GM23338 (cell line): ENCODE measurements at regions not wholly inside any gene's neighbourhood (a gene's known extent, or its start where the extent isn't known, plus 50 kb on each side); places are given as distances from the start of the nearest gene placed in this dataset.

Experiments used
- ATAC-seq: fragments of 200-7000 bp; cut with Tn5 transposase; 3 replicates; pipeline ENCODE4 v1.9.1; 2020
- DNase-seq: peaks from one replicate; pipeline ENCODE4 v3.0.0-alpha.2; 2015; ENCODE audit warnings: low spot score
- H2AFZ ChIP-seq: fragments of 200-600 bp; sonication (generic); 2 replicates; pipeline ENCODE4 v1.8.0; 2016; ENCODE audit warnings: antibody characterized with exemption, mild to moderate bottlenecking, moderate library complexity
- H3F3A ChIP-seq: fragments of 200-600 bp; sonication (generic); replicated peaks from 2 replicates; pipeline ENCODE4 v1.8.0; 2017; ENCODE audit warnings: antibody characterized with exemption, mixed run types, low read depth
- H3K27ac ChIP-seq: fragments of 200-600 bp; sonication (generic); 2 replicates; pipeline ENCODE4 v1.6.1; 2016; ENCODE audit warnings: low read depth
- H3K27me3 ChIP-seq: fragments of 200-600 bp; sonication (generic); 2 replicates; pipeline ENCODE4 v1.8.0; 2016; ENCODE audit warnings: mild to moderate bottlenecking, mixed run types, moderate library complexity; ENCODE audit not compliant: insufficient read depth
- H3K36me3 ChIP-seq: fragments of 200-600 bp; sonication (generic); 2 replicates; pipeline ENCODE4 v1.8.0; 2016; ENCODE audit warnings: mild to moderate bottlenecking; ENCODE audit not compliant: insufficient read depth
- H3K4me1 ChIP-seq: fragments of 200-600 bp; sonication (generic); 2 replicates; pipeline ENCODE4 v1.8.0; 2016; ENCODE audit warnings: mild to moderate bottlenecking, moderate library complexity; ENCODE audit not compliant: insufficient read depth
- H3K4me2 ChIP-seq: fragments of 200-600 bp; sonication (generic); 2 replicates; pipeline ENCODE4 v1.7.1; 2017; ENCODE audit warnings: mixed run types
- H3K4me3 ChIP-seq: fragments of 200-600 bp; sonication (generic); 2 replicates; pipeline ENCODE4 v1.6.1; 2016; ENCODE audit warnings: mixed run types
- H3K79me2 ChIP-seq: fragments of 200-600 bp; sonication (generic); replicated peaks from 2 replicates; pipeline ENCODE4 v1.8.0; 2017; ENCODE audit warnings: mild to moderate bottlenecking; ENCODE audit not compliant: insufficient read depth
- H3K9me2 ChIP-seq: fragments of 200-600 bp; sonication (generic); 2 replicates; pipeline ENCODE4 v1.8.0; 2017; ENCODE audit not compliant: insufficient read depth
- H4K20me1 ChIP-seq: fragments of 200-600 bp; sonication (generic); replicated peaks from 2 replicates; pipeline ENCODE4 v1.8.0; 2017; ENCODE audit warnings: mild to moderate bottlenecking; ENCODE audit not compliant: insufficient read depth
- H3K27ac Mint-ChIP-seq: 2 replicates; pipeline ENCODE4 v1.8.0; 2020; ENCODE audit warnings: inconsistent platforms, mild to moderate bottlenecking, moderate library complexity, mixed read lengths
- H3K27me3 Mint-ChIP-seq: 3 replicates; pipeline ENCODE4 v1.8.0; 2022; ENCODE audit warnings: low read depth, mild to moderate bottlenecking, moderate library complexity, mixed read lengths, inconsistent platforms; ENCODE audit not compliant: insufficient read depth, poor library complexity
- H3K36me3 Mint-ChIP-seq: 3 replicates; pipeline ENCODE4 v1.8.0; 2021; ENCODE audit warnings: low read depth, mild to moderate bottlenecking, inconsistent platforms, moderate library complexity, mixed read lengths
- H3K4me1 Mint-ChIP-seq: 3 replicates; pipeline ENCODE4 v1.8.0; 2020; ENCODE audit warnings: mild to moderate bottlenecking, inconsistent platforms, mixed read lengths
- H3K4me3 Mint-ChIP-seq: 3 replicates; pipeline ENCODE4 v1.8.0; 2021; ENCODE audit warnings: moderate library complexity, mild to moderate bottlenecking, inconsistent platforms, mixed read lengths
- H3K9me3 Mint-ChIP-seq: 3 replicates; pipeline ENCODE4 v1.8.0; 2020; ENCODE audit warnings: moderate library complexity, mild to moderate bottlenecking, inconsistent platforms, mixed read lengths
- CREB1 ChIP-seq: fragments of 250-450 bp; sonication (Bioruptor Pico); IDR thresholded peaks from 2 replicates; pipeline ENCODE4 v1.5.0; 2020; ENCODE audit warnings: low read depth, mild to moderate bottlenecking, moderate library complexity
- EZH2 ChIP-seq: fragments of 200-600 bp; sonication (generic); IDR thresholded peaks from one replicate; pipeline ENCODE4 v1.8.0; 2017; ENCODE audit warnings: antibody characterized with exemption, mild to moderate bottlenecking, low read depth; ENCODE audit not compliant: unreplicated experiment
- EZH2phosphoT487 ChIP-seq: fragments of 200-600 bp; sonication (generic); IDR thresholded peaks from one replicate; pipeline ENCODE4 v1.8.1; 2018; ENCODE audit warnings: antibody characterized with exemption; ENCODE audit not compliant: unreplicated experiment
- NANOG ChIP-seq: IDR thresholded peaks from 2 replicates; pipeline ENCODE4 v1.6.1; 2016; ENCODE audit warnings: antibody characterized with exemption, borderline replicate concordance
- POLR2AphosphoS5 ChIP-seq: IDR thresholded peaks from 2 replicates; pipeline ENCODE4 v1.6.1; 2016; ENCODE audit warnings: antibody characterized with exemption, low read depth
- REST ChIP-seq: IDR thresholded peaks from one replicate; pipeline ENCODE4 v1.6.1; 2018; ENCODE audit warnings: antibody characterized with exemption; ENCODE audit not compliant: unreplicated experiment
- ZNF114 ChIP-seq: fragments of 250-450 bp; sonication (Bioruptor Pico); IDR thresholded peaks from 2 replicates; pipeline ENCODE4 v1.5.0; 2020; ENCODE audit warnings: mild to moderate bottlenecking, moderate library complexity
- ZNF331 ChIP-seq: fragments of 250-450 bp; sonication (Bioruptor Pico); IDR thresholded peaks from 2 replicates; pipeline ENCODE4 v1.5.0; 2020; ENCODE audit warnings: low read depth, mild to moderate bottlenecking, moderate library complexity
- TF ChIP-seq, protein P1 (sequence below): IDR thresholded peaks from 2 replicates; pipeline ENCODE4 v1.6.1; 2016; ENCODE audit warnings: antibody characterized with exemption
- TF ChIP-seq, protein P2 (sequence below), 2 experiments: fragments of 200-600 bp in 1 of 2; sonication (generic) in 1 of 2; conservative IDR thresholded peaks; 2 replicates each; pipeline versions ENCODE4 v1.5.1 to v1.6.1; 2016 to 2017; ENCODE audit warnings: antibody characterized with exemption in 2 of 2, low read depth in 2 of 2, mild to moderate bottlenecking in 2 of 2, moderate library complexity in 1 of 2

DNA sequence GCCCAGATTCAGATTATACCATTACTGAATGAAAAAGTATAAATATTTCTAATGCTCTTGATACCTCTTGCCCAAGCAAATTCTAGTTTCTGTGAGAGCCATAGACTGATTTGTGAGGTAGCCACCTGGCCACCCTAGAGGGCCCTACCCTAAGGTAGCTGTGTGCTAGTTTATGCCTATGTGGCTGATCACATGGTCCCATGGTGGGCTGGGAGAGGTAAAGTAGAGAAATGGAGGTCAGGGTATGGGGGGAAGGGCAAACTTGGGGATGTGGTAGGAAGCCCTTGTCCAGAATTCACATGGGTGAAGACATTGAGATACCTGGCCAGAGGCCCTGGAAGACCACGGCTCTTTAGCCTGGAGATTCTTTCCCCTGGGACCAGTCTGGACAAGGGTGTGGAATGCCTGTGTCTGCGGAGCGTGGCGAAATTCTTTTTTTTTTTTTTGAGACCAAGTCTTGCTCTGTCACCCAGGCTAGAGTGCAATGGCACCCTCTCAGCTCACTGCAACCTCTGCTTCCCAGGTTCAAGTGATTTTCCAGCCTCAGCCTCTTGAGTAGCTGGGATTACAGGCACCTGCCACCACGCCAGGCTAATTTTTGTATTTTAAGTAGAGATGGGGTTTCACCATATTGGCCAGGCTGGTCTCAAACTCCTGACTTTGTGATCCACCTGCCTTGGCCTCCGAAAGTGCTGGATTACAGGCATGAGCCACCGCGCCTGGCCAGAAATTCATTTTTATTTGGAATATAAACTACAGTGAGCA lies 639.4 kb downstream of the ACTR3B start (continued):
- TF ChIP-seq CREB1 (CRISPR knock-in tag): no peak
- TF ChIP-seq EZH2phosphoT487: no peak
- TF ChIP-seq NANOG: no peak
- no peak for TF ChIP-seq EZH2
- no peak for TF ChIP-seq POLR2AphosphoS5
- TF ChIP-seq, protein P1, sequence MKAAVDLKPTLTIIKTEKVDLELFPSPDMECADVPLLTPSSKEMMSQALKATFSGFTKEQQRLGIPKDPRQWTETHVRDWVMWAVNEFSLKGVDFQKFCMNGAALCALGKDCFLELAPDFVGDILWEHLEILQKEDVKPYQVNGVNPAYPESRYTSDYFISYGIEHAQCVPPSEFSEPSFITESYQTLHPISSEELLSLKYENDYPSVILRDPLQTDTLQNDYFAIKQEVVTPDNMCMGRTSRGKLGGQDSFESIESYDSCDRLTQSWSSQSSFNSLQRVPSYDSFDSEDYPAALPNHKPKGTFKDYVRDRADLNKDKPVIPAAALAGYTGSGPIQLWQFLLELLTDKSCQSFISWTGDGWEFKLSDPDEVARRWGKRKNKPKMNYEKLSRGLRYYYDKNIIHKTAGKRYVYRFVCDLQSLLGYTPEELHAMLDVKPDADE: no peak
- no peak for TF ChIP-seq ZNF114 (CRISPR knock-in tag)
- no peak for TF ChIP-seq REST
- TF ChIP-seq, protein P2, sequence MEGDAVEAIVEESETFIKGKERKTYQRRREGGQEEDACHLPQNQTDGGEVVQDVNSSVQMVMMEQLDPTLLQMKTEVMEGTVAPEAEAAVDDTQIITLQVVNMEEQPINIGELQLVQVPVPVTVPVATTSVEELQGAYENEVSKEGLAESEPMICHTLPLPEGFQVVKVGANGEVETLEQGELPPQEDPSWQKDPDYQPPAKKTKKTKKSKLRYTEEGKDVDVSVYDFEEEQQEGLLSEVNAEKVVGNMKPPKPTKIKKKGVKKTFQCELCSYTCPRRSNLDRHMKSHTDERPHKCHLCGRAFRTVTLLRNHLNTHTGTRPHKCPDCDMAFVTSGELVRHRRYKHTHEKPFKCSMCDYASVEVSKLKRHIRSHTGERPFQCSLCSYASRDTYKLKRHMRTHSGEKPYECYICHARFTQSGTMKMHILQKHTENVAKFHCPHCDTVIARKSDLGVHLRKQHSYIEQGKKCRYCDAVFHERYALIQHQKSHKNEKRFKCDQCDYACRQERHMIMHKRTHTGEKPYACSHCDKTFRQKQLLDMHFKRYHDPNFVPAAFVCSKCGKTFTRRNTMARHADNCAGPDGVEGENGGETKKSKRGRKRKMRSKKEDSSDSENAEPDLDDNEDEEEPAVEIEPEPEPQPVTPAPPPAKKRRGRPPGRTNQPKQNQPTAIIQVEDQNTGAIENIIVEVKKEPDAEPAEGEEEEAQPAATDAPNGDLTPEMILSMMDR (conservative IDR thresholded peaks at IDR 0.05; ENCODE audit: low read depth in 2 of 2): no peak
- no peak for TF ChIP-seq ZNF331 (CRISPR knock-in tag)

GRCh38 chr7:153399554-153399940 lies 640.0 kb downstream of the ACTR3B start:
- Histone ChIP-seq H3K4me2 (no peak overlapping the region), H3F3A (no peaks in the 10 kb centered on the region), H3K36me3 (no peaks in the 10 kb centered on the region; the same call in none of the 2 replicates), H3K27ac (no peak overlapping the region), H3K4me1 (no peaks in the 10 kb centered on the region), H4K20me1 (no peaks in the 10 kb centered on the region), H3K4me3 (no peak overlapping the region), H3K79me2 (no peaks in the 10 kb centered on the region), H2AFZ (no peak overlapping the region), H3K27me3 (no peaks in the 10 kb centered on the region), H3K9me2 (no peaks in the 10 kb centered on the region)
- no peak overlapping the region for H3K27ac Mint-ChIP-seq
- peaks cover 100% of the 10 kb centered on the region for H3K9me3 Mint-ChIP-seq
- ATAC-seq (no peak), DNase-seq (no peak)
- peaks cover 25% of the 10 kb centered on the region for H3K36me3 Mint-ChIP-seq
- H3K4me1 Mint-ChIP-seq: no peaks in the 10 kb centered on the region; the same call in 2 of the 3 replicates
- no peak overlapping the region for H3K4me3 Mint-ChIP-seq
- peaks cover 7% of the 10 kb centered on the region for H3K27me3 Mint-ChIP-seq
- TF ChIP-seq EZH2: no peak
- no peak for TF ChIP-seq ZNF114 (CRISPR knock-in tag)
- TF ChIP-seq, protein P2 (conservative IDR thresholded peaks at IDR 0.05; ENCODE audit: low read depth in 2 of 2): no peak
- no peak for TF ChIP-seq EZH2phosphoT487
